Natural killer cell (primary cell): ENCODE measurements at regions not wholly inside any gene's neighbourhood (a gene's known extent, or its start where the extent isn't known, plus 50 kb on each side); places are given as distances from the start of the nearest gene placed in this dataset.

Experiments used
- ATAC-seq, 3 donors: fragments of 150-1000 bp in 2 of 3; fragments of 200-7000 bp in 1 of 3; cut with Tn5 transposase; 1 replicate in 1 of 3; 2 replicates in 2 of 3; pipeline ENCODE4 v1.10.0; 2021; ENCODE audit warnings: mild to moderate bottlenecking in 2 of 3, moderate library complexity in 2 of 3
- DNase-seq, 2 donors: peaks; one replicate each; pipeline versions ENCODE4 v3.0.0 to v3.0.0-alpha.2; 2013 to 2021; ENCODE audit warnings: mixed read lengths in 1 of 2
- H3K27ac ChIP-seq: one replicate; pipeline ENCODE4 v1.5.1; 2013; ENCODE audit warnings: mild to moderate bottlenecking, low read length
- H3K27me3 ChIP-seq: one replicate; pipeline ENCODE4 v1.6.1; 2013; ENCODE audit warnings: low read length; ENCODE audit not compliant: control insufficient read depth, insufficient read depth
- H3K36me3 ChIP-seq: one replicate; pipeline ENCODE4 v1.6.1; 2013; ENCODE audit warnings: low read length; ENCODE audit not compliant: control insufficient read depth, insufficient read depth
- H3K4me1 ChIP-seq: one replicate; pipeline ENCODE4 v1.6.1; 2013; ENCODE audit warnings: low read length; ENCODE audit not compliant: control insufficient read depth, insufficient read depth
- H3K4me3 ChIP-seq: one replicate; pipeline ENCODE4 v1.5.1; 2013; ENCODE audit warnings: low read length
- H3K9me3 ChIP-seq: one replicate; pipeline ENCODE4 v1.6.1; 2013; ENCODE audit warnings: low read length; ENCODE audit not compliant: control insufficient read depth, insufficient read depth
- H3K27ac Mint-ChIP-seq, 2 donors: one replicate each; pipeline ENCODE4 v1.8.0; 2022; ENCODE audit warnings: mild to moderate bottlenecking in 2 of 2, mixed read lengths in 2 of 2, moderate library complexity in 1 of 2
- H3K27me3 Mint-ChIP-seq, 2 donors: one replicate each; pipeline ENCODE4 v1.8.0; 2022; ENCODE audit warnings: low read depth in 2 of 2, mixed read lengths in 2 of 2
- H3K36me3 Mint-ChIP-seq: one replicate; pipeline ENCODE4 v1.8.0; 2022; ENCODE audit warnings: mixed read lengths
- H3K4me1 Mint-ChIP-seq, 2 donors: one replicate each; pipeline ENCODE4 v1.8.0; 2022; ENCODE audit warnings: mixed read lengths in 2 of 2
- H3K4me3 Mint-ChIP-seq: one replicate; pipeline ENCODE4 v1.8.0; 2022; ENCODE audit warnings: mild to moderate bottlenecking, moderate library complexity, mixed read lengths
- H3K9me3 Mint-ChIP-seq, 2 donors: one replicate each; pipeline ENCODE4 v1.8.0; 2022; ENCODE audit warnings: mixed read lengths in 2 of 2
- CTCF ChIP-seq: fragments of 200-600 bp; IDR thresholded peaks from one replicate; pipeline ENCODE4 v1.8.0; 2022; ENCODE audit warnings: antibody characterized with exemption
- WGBS: methylation state at CpG from one replicate; pipeline ENCODE4 v1.1.7; 2013; ENCODE audit warnings: missing lambda C conversion rate; ENCODE audit not compliant: insufficient coverage; 5-methylcytosine and 5-hydroxymethylcytosine counted together
- intact Hi-C: fragments of 100-400 bp; cut with micrococcal nuclease; formaldehyde crosslinking; loops from one replicate; pipeline ENCODE4 v1.14.2; 2022

GRCh38 chr3:118165413-118165812, 869.2 kb downstream of the IGSF11 start:
- H3K27me3 ChIP-seq: no peaks in the 10 kb centered on the region
- DNase-seq (no peak), ATAC-seq (no peak)
- H3K27ac ChIP-seq: no peak overlapping the region
- Mint-ChIP-seq H3K27me3 (no peaks in the 10 kb centered on the region), H3K9me3 (peaks cover 2 to 8% of the 10 kb centered on the region in 2 donors), H3K4me3 (no peak overlapping the region), H3K4me1 (no peaks in the 10 kb centered on the region), H3K36me3 (peaks cover 9% of the 10 kb centered on the region), H3K27ac (no peak overlapping the region)
- no peaks in the 10 kb centered on the region for H3K4me1 ChIP-seq
- 60% methylated on average over 3 of the region's 4 CpGs for WGBS
- peaks cover 4% of the 10 kb centered on the region for H3K9me3 ChIP-seq
- no peak for TF ChIP-seq CTCF
- intact Hi-C loops: no loop called here
- H3K36me3 ChIP-seq: no peaks in the 10 kb centered on the region
- H3K4me3 ChIP-seq: no peak overlapping the region

- intact Hi-C loops: no loop called here
- Mint-ChIP-seq H3K9me3 (peaks cover 4 to 8% of the 10 kb centered on the region in 2 donors), H3K4me3 (no peak overlapping the region), H3K27ac (no peak overlapping the region), H3K4me1 (no peaks in the 10 kb centered on the region), H3K36me3 (no peaks in the 10 kb centered on the region), H3K27me3 (no peaks in the 10 kb centered on the region)
- WGBS: 43% methylated on average over 1 of the region's 2 CpGs
- H3K27me3 ChIP-seq: no peaks in the 10 kb centered on the region
- no peak for TF ChIP-seq CTCF
- peaks cover 12% of the 10 kb centered on the region for H3K9me3 ChIP-seq
- no peaks in the 10 kb centered on the region for H3K36me3 ChIP-seq
- no peak overlapping the region for H3K27ac ChIP-seq
- ATAC-seq (no peak), DNase-seq (no peak)
- H3K4me3 ChIP-seq: no peak overlapping the region
- no peaks in the 10 kb centered on the region for H3K4me1 ChIP-seq
Measured at GRCh38 chr3:118167571-118167970, 867.1 kb downstream of the IGSF11 start.

DNA sequence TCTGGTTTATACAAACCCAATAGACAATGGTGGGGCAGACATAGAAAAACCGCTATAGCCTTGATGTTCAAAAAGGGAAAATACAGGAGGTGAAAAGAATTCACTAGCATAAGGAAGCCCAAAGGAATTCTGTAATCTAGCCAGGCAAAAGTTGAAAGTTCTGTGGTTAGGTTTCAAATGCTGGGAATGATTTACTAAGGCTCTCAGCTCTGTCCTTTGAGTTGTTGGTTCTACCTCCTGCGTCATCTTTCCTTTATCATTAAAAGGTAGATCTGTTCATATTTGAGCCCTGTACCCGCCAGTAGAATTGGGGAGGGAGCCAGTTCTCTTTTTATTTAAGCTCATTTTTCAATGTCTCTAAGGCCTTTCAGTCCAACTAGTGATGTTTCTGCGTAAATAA, 866.5 kb downstream of the IGSF11 start:
- no peaks in the 10 kb centered on the region for H3K4me1 Mint-ChIP-seq
- no peak overlapping the region for H3K27ac ChIP-seq
- no peak overlapping the region for H3K4me3 Mint-ChIP-seq

More for the DNA sequence above, 866.5 kb downstream of the IGSF11 start:
- no peak overlapping the region for H3K4me3 ChIP-seq
- Mint-ChIP-seq H3K27me3 (no peaks in the 10 kb centered on the region), H3K36me3 (no peaks in the 10 kb centered on the region), H3K27ac (no peak overlapping the region), H3K9me3 (peaks cover 4 to 8% of the 10 kb centered on the region in 2 donors)
- ATAC-seq (no peak), DNase-seq (no peak)
- WGBS: 93% methylated on average over 2 of the region's 4 CpGs
- H3K27me3 ChIP-seq: no peaks in the 10 kb centered on the region
- intact Hi-C loops: no loop called here
- peaks cover 12% of the 10 kb centered on the region for H3K9me3 ChIP-seq
- no peaks in the 10 kb centered on the region for H3K4me1 ChIP-seq
- TF ChIP-seq CTCF: no peak
- H3K36me3 ChIP-seq: no peaks in the 10 kb centered on the region
